ENCODE measurements at regions not wholly inside any gene's neighbourhood (a gene's known extent, or its start where the extent isn't known, plus 50 kb on each side); places are given as distances from the start of the nearest gene placed in this dataset.

- Histone ChIP-seq H3K36me3 (replicated peaks in 1 of 2; ENCODE audit: control insufficient read depth in 1 of 2, insufficient read depth in 2 of 2, low read length in 1 of 2) (no peaks in the 10 kb centered on the region), H3K27ac (ENCODE audit: low read depth in 2 of 2, low read length in 1 of 2) (no peak overlapping the region), H3K9ac (no peak overlapping the region), H3K4me3 (ENCODE audit: low read depth in 2 of 2, low read length in 1 of 2) (no peak overlapping the region), H3K4me2 (no peak overlapping the region), H3K27me3 (ENCODE audit: insufficient read depth) (no peaks in the 10 kb centered on the region), H3K79me2 (ENCODE audit: insufficient read depth) (no peaks in the 10 kb centered on the region), H2AFZ (ENCODE audit: low read depth) (no peak overlapping the region), H3K4me1 (ENCODE audit: control insufficient read depth in 1 of 2, insufficient read depth in 2 of 2, low read depth in 1 of 2, low read length in 1 of 2) (no peaks in the 10 kb centered on the region), H4K20me1 (ENCODE audit: insufficient read depth) (no peaks in the 10 kb centered on the region), H3F3A (replicated peaks; ENCODE audit: insufficient read depth) (no peaks in the 10 kb centered on the region), H3K9me3 (no peaks in the 10 kb centered on the region), H3K9me2 (no peaks in the 10 kb centered on the region)
- CTCF ChIA-PET = no interaction called here
- 27% methylated on average over 1 of the region's 1 CpG for WGBS (ENCODE audit: low lambda C conversion rate)
- TF ChIP-seq SIN3A (IDR thresholded peaks at IDR 0.05; ENCODE audit: borderline replicate concordance, low read depth, low read length) = no peak
- no peak for TF ChIP-seq RXRA (IDR thresholded peaks at IDR 0.05; ENCODE audit: borderline replicate concordance, low read depth)
- TF ChIP-seq FOXJ3 (CRISPR knock-in tag; IDR thresholded peaks at IDR 0.05) = no peak
- no peak for TF ChIP-seq FOXM1 (IDR thresholded peaks at IDR 0.05; ENCODE audit: low read depth)
- TF ChIP-seq, protein P1, sequence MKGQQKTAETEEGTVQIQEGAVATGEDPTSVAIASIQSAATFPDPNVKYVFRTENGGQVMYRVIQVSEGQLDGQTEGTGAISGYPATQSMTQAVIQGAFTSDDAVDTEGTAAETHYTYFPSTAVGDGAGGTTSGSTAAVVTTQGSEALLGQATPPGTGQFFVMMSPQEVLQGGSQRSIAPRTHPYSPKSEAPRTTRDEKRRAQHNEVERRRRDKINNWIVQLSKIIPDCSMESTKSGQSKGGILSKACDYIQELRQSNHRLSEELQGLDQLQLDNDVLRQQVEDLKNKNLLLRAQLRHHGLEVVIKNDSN (IDR thresholded peaks at IDR 0.05; ENCODE audit: borderline replicate concordance, low read depth) = no peak
- POLR2A ChIA-PET = no interaction called here
- no peak for DNase-seq
These were observed 98.1 kb upstream of the TNFAIP3 start for GRCh38 chr6:137768935-137769334.

- no peak for TF ChIP-seq RFX5 (IDR thresholded peaks at IDR 0.05; ENCODE audit: low read length)
- TF ChIP-seq GATA2 (CRISPR knock-in tag; IDR thresholded peaks at IDR 0.05) = no peak
- no peak for TF ChIP-seq REST (IDR thresholded peaks at IDR 0.05; ENCODE audit: low read depth, low read length)
- no peak for TF ChIP-seq RCOR1 (IDR thresholded peaks at IDR 0.05; ENCODE audit: low read length)
- TF ChIP-seq, protein P2, sequence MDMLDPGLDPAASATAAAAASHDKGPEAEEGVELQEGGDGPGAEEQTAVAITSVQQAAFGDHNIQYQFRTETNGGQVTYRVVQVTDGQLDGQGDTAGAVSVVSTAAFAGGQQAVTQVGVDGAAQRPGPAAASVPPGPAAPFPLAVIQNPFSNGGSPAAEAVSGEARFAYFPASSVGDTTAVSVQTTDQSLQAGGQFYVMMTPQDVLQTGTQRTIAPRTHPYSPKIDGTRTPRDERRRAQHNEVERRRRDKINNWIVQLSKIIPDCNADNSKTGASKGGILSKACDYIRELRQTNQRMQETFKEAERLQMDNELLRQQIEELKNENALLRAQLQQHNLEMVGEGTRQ (IDR thresholded peaks at IDR 0.05; ENCODE audit: borderline replicate concordance, low read depth, low read length) = no peak
- TF ChIP-seq EZH2phosphoT487 (IDR thresholded peaks at IDR 0.05; ENCODE audit: borderline replicate concordance, low read depth) = no peak
- TF ChIP-seq CTCF (IDR thresholded peaks at IDR 0.05) = no peak
- no peak for TF ChIP-seq NRF1 (IDR thresholded peaks at IDR 0.05; ENCODE audit: low read depth, low read length)
- TF ChIP-seq RXRA (IDR thresholded peaks at IDR 0.05; ENCODE audit: borderline replicate concordance, low read depth) = no peak
- Histone ChIP-seq H3K27me3 (ENCODE audit: insufficient read depth) (no peaks in the 10 kb centered on the region), H3K4me1 (ENCODE audit: control insufficient read depth in 1 of 2, insufficient read depth in 2 of 2, low read depth in 1 of 2, low read length in 1 of 2) (no peaks in the 10 kb centered on the region), H3K9ac (no peak overlapping the region), H3K4me3 (ENCODE audit: low read depth in 2 of 2, low read length in 1 of 2) (no peak overlapping the region), H3K4me2 (no peak overlapping the region), H4K20me1 (ENCODE audit: insufficient read depth) (no peaks in the 10 kb centered on the region), H2AFZ (ENCODE audit: low read depth) (no peak overlapping the region), H3K36me3 (replicated peaks in 1 of 2; ENCODE audit: control insufficient read depth in 1 of 2, insufficient read depth in 2 of 2, low read length in 1 of 2) (no peaks in the 10 kb centered on the region), H3F3A (replicated peaks; ENCODE audit: insufficient read depth) (no peaks in the 10 kb centered on the region), H3K79me2 (ENCODE audit: insufficient read depth) (no peaks in the 10 kb centered on the region), H3K27ac (ENCODE audit: low read depth in 2 of 2, low read length in 1 of 2) (no peak overlapping the region), H3K9me3 (no peaks in the 10 kb centered on the region), H3K9me2 (no peaks in the 10 kb centered on the region)
- POLR2A ChIA-PET = no interaction called here
- WGBS (ENCODE audit: low lambda C conversion rate) = 17% methylated on average over 6 of the region's 6 CpGs
- no peak for DNase-seq
- CTCF ChIA-PET = interaction anchor here (1.1 kb wide), 1 partner anchor 25 kb away, joined by 3 read pairs; no protein-coding TSS in a partner anchor
These were observed 97.2 kb upstream of the TNFAIP3 start for GRCh38 chr6:137769797-137770362.

Data from SK-N-SH (cell line).